ENCODE measurements at regions not wholly inside any gene's neighbourhood (a gene's known extent, or its start where the extent isn't known, plus 50 kb on each side); places are given as distances from the start of the nearest gene placed in this dataset.
"Not testable (repeated sequence)": the region's sequence is repeated elsewhere in the genome, so short reads cannot be mapped to it uniquely, and the experiment has no call there.

DNA sequence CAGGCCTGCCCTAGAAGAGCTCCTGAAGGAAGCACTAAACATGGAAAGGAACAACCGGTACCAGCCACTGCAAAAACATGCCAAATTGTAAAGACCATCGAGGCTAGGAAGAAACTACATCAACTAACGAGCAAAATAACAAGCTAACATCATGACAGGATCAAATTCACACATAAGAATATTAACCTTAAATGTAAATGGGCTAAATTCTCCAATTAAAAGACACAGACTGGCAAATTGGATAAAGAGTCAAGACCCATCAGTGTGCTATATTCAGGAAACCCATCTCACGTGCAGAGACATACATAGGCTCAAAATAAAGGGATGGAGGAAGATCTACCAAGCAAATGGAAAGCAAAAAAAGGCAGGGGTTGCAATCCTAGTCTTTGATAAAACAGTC lies 54.8 kb upstream of the VPREB1 start:
- TF ChIP-seq, protein P1, sequence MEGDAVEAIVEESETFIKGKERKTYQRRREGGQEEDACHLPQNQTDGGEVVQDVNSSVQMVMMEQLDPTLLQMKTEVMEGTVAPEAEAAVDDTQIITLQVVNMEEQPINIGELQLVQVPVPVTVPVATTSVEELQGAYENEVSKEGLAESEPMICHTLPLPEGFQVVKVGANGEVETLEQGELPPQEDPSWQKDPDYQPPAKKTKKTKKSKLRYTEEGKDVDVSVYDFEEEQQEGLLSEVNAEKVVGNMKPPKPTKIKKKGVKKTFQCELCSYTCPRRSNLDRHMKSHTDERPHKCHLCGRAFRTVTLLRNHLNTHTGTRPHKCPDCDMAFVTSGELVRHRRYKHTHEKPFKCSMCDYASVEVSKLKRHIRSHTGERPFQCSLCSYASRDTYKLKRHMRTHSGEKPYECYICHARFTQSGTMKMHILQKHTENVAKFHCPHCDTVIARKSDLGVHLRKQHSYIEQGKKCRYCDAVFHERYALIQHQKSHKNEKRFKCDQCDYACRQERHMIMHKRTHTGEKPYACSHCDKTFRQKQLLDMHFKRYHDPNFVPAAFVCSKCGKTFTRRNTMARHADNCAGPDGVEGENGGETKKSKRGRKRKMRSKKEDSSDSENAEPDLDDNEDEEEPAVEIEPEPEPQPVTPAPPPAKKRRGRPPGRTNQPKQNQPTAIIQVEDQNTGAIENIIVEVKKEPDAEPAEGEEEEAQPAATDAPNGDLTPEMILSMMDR (IDR thresholded peaks at IDR 0.05): not testable (repeated sequence)
- TF ChIP-seq POLR2A (IDR thresholded peaks at IDR 0.05): not testable (repeated sequence)

All from sigmoid colon (tissue), 3 donors.